ENCODE measurements at regions not wholly inside any gene's neighbourhood (a gene's known extent, or its start where the extent isn't known, plus 50 kb on each side); places are given as distances from the start of the nearest gene placed in this dataset.
A peak's percentile ranks its signal among the peaks of the same experiment; 100 is the strongest.

- Mint-ChIP-seq H3K9me3 (ENCODE audit: low read depth, unreplicated experiment) (peaks cover 2% of the 10 kb centered on the region), H3K27me3 (ENCODE audit: unreplicated experiment) (peaks cover 28% of the 10 kb centered on the region), H3K4me3 (ENCODE audit: low read depth, unreplicated experiment) (no peak overlapping the region), H3K4me1 (ENCODE audit: low read depth, unreplicated experiment) (peaks cover 11% of the 10 kb centered on the region), H3K27ac (ENCODE audit: unreplicated experiment) (no peak overlapping the region), H3K36me3 (ENCODE audit: insufficient read depth, unreplicated experiment) (no peaks in the 10 kb centered on the region)
- BruUV-seq (replicated peaks): no TSS peak
- intact Hi-C loops (cut with micrococcal nuclease; ENCODE audit: unreplicated experiment): no loop called here
- CTCF ChIA-PET: interaction anchor here (1.3 kb wide), 1 partner anchor 17 kb away, joined by 3 read pairs; no protein-coding TSS in a partner anchor
- no peak for TF ChIP-seq CTCF (IDR thresholded peaks at IDR 0.05; ENCODE audit: unreplicated experiment)
- no peak for DNase-seq
These were observed 308.3 kb downstream of the DAD1 start for GRCh38 chr14:22280497-22281316.

GRCh38 chr14:22276913-22277816, 311.9 kb downstream of the DAD1 start:
- H3K4me1 Mint-ChIP-seq (ENCODE audit: low read depth, unreplicated experiment): no peaks in the 10 kb centered on the region
- peak; percentile 50 for TF ChIP-seq CTCF (IDR thresholded peaks at IDR 0.05; ENCODE audit: unreplicated experiment)
- intact Hi-C loops (cut with micrococcal nuclease; ENCODE audit: unreplicated experiment): no loop called here
- DNase-seq: no peak
- no peak overlapping the region for H3K27ac Mint-ChIP-seq (ENCODE audit: unreplicated experiment)
- H3K27me3 Mint-ChIP-seq (ENCODE audit: unreplicated experiment): peaks cover 40% of the 10 kb centered on the region
- no peak overlapping the region for H3K4me3 Mint-ChIP-seq (ENCODE audit: low read depth, unreplicated experiment)
- H3K36me3 Mint-ChIP-seq (ENCODE audit: insufficient read depth, unreplicated experiment): no peaks in the 10 kb centered on the region
- no peaks in the 10 kb centered on the region for H3K9me3 Mint-ChIP-seq (ENCODE audit: low read depth, unreplicated experiment)
- no TSS peak for BruUV-seq (replicated peaks)
- CTCF ChIA-PET: interaction anchor here (1.1 kb wide), 1 partner anchor 13 kb away, joined by 3 read pairs; no protein-coding TSS in a partner anchor

GRCh38 chr14:22271838-22272799, 316.9 kb downstream of the DAD1 start:
- no peak for DNase-seq
- Mint-ChIP-seq H3K27ac (ENCODE audit: unreplicated experiment) (no peak overlapping the region), H3K9me3 (ENCODE audit: low read depth, unreplicated experiment) (no peaks in the 10 kb centered on the region), H3K36me3 (ENCODE audit: insufficient read depth, unreplicated experiment) (no peaks in the 10 kb centered on the region), H3K4me3 (ENCODE audit: low read depth, unreplicated experiment) (no peak overlapping the region), H3K4me1 (ENCODE audit: low read depth, unreplicated experiment) (peaks cover 20% of the 10 kb centered on the region), H3K27me3 (ENCODE audit: unreplicated experiment) (peaks cover 25% of the 10 kb centered on the region)
- CTCF ChIA-PET: interaction anchor here (0.5 kb wide), 1 partner anchor 390 kb away, joined by 4 read pairs; no protein-coding TSS in a partner anchor
- TF ChIP-seq CTCF (IDR thresholded peaks at IDR 0.05; ENCODE audit: unreplicated experiment): no peak
- no TSS peak for BruUV-seq (replicated peaks)
- intact Hi-C loops (cut with micrococcal nuclease; ENCODE audit: unreplicated experiment): no loop called here

- peaks cover 13% of the 10 kb centered on the region for H3K27me3 Mint-ChIP-seq (ENCODE audit: unreplicated experiment)
- no peak for TF ChIP-seq CTCF (IDR thresholded peaks at IDR 0.05; ENCODE audit: unreplicated experiment)
- intact Hi-C loops (cut with micrococcal nuclease; ENCODE audit: unreplicated experiment): no loop called here
- H3K36me3 Mint-ChIP-seq (ENCODE audit: insufficient read depth, unreplicated experiment): peaks cover 5% of the 10 kb centered on the region
- H3K4me3 Mint-ChIP-seq (ENCODE audit: low read depth, unreplicated experiment): peak overlapping the region; percentile 4
- no TSS peak for BruUV-seq (replicated peaks)
- peaks cover 53% of the 10 kb centered on the region for H3K4me1 Mint-ChIP-seq (ENCODE audit: low read depth, unreplicated experiment)
- DNase-seq: peak; percentile 31
- CTCF ChIA-PET: no interaction called here
- H3K27ac Mint-ChIP-seq (ENCODE audit: unreplicated experiment): peak overlapping the region; percentile 17
- H3K9me3 Mint-ChIP-seq (ENCODE audit: low read depth, unreplicated experiment): no peaks in the 10 kb centered on the region
These were observed 320.1 kb downstream of the DAD1 start for GRCh38 chr14:22268875-22269274.

Measured in Calu3 (cell line).